ENCODE measurements at regions not wholly inside any gene's neighbourhood (a gene's known extent, or its start where the extent isn't known, plus 50 kb on each side); places are given as distances from the start of the nearest gene placed in this dataset.

DNA sequence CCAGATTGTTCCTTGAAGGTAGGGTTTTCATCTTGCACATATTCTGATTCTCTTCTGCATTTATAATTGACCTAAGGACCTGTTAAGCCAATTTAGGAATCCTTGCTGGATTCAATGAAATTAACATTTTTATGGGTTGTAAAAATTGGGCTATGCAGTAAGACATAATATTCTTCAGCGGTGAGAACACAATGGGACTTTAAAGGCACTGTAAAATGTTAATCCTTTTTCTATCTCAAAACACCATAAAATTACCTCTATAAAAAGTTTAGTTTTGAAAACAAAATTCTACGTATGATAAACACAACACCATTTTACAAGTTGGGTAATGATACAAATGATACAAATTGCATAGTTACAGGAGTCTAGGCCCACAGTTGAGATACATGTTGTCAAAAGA lies 169.2 kb upstream of the DTNA start:
- no peak for DNase-seq (ENCODE audit: unreplicated experiment)
- Mint-ChIP-seq H3K4me1 (ENCODE audit: insufficient read depth, unreplicated experiment) (no peaks in the 10 kb centered on the region), H3K27ac (ENCODE audit: low read depth, unreplicated experiment) (no peak overlapping the region), H3K36me3 (ENCODE audit: insufficient read depth, unreplicated experiment) (no peaks in the 10 kb centered on the region), H3K4me3 (ENCODE audit: unreplicated experiment) (no peak overlapping the region), H3K27me3 (ENCODE audit: insufficient read depth, unreplicated experiment) (no peaks in the 10 kb centered on the region), H3K9me3 (ENCODE audit: unreplicated experiment) (no peaks in the 10 kb centered on the region)
- ChIA-PET POLR2A (no interaction called here), CTCF (interaction anchor here (0.6 kb wide), 1 partner anchor 244 kb away, joined by 3 read pairs; no protein-coding TSS in a partner anchor)
- TF ChIP-seq, protein P1, sequence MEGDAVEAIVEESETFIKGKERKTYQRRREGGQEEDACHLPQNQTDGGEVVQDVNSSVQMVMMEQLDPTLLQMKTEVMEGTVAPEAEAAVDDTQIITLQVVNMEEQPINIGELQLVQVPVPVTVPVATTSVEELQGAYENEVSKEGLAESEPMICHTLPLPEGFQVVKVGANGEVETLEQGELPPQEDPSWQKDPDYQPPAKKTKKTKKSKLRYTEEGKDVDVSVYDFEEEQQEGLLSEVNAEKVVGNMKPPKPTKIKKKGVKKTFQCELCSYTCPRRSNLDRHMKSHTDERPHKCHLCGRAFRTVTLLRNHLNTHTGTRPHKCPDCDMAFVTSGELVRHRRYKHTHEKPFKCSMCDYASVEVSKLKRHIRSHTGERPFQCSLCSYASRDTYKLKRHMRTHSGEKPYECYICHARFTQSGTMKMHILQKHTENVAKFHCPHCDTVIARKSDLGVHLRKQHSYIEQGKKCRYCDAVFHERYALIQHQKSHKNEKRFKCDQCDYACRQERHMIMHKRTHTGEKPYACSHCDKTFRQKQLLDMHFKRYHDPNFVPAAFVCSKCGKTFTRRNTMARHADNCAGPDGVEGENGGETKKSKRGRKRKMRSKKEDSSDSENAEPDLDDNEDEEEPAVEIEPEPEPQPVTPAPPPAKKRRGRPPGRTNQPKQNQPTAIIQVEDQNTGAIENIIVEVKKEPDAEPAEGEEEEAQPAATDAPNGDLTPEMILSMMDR (IDR thresholded peaks at IDR 0.05; ENCODE audit: unreplicated experiment) = no peak
- intact Hi-C loops (cut with micrococcal nuclease) = no loop called here
- no TSS peak for BruUV-seq (replicated peaks)

DNA sequence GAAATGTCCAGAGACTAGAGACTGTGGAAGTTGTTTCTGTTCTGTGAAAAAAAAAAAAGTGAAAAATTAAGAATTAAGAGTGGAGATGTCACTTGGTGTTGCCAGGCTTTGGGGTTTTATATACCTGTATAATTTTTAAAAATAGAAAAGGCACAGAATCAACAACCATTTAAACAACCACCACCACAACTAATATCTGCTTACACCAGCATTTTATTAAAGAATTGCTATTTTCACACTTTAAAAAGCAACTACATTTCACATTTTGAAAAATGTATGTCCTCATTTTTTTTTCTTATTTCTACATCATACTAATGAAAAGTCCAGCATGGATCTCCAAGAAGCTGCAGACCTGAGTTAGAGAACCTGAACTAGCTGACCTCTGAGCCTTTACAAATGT lies 167.5 kb upstream of the DTNA start:
- no peak overlapping the region for H3K27ac Mint-ChIP-seq (ENCODE audit: low read depth, unreplicated experiment)
- intact Hi-C loops (cut with micrococcal nuclease) = no loop called here
- CTCF ChIA-PET = no interaction called here

DNA sequence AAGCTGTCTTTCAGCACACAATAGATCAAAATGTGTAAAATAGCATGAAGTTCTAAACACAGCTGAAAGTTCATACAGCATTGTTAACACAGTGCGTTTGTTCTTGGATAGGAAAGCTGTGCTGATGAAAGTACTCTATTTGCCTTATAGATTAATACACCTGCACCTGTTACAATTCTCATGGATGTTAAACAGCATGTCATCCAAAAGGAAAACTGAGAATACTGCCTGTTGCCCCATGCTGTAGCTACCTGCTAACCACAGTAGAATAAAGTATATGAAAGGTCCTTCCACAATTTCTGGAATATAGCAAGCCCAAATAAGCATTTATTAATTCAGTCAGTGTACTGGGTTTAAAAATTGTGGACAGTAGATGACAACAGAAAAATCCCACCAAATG lies 166.7 kb upstream of the DTNA start:
- no peak overlapping the region for H3K4me3 Mint-ChIP-seq (ENCODE audit: unreplicated experiment)
- POLR2A ChIA-PET = interaction anchor here (0.6 kb wide), 1 partner anchor 1745 kb away, joined by 3 read pairs; no protein-coding TSS in a partner anchor
- no peaks in the 10 kb centered on the region for H3K9me3 Mint-ChIP-seq (ENCODE audit: unreplicated experiment)
- H3K36me3 Mint-ChIP-seq (ENCODE audit: insufficient read depth, unreplicated experiment) = no peaks in the 10 kb centered on the region
- H3K4me1 Mint-ChIP-seq (ENCODE audit: insufficient read depth, unreplicated experiment) = no peaks in the 10 kb centered on the region
- H3K27ac Mint-ChIP-seq (ENCODE audit: low read depth, unreplicated experiment) = no peak overlapping the region
- intact Hi-C loops (cut with micrococcal nuclease) = no loop called here
- no peak for DNase-seq (ENCODE audit: unreplicated experiment)
- no peaks in the 10 kb centered on the region for H3K27me3 Mint-ChIP-seq (ENCODE audit: insufficient read depth, unreplicated experiment)
- CTCF ChIA-PET = no interaction called here
- TF ChIP-seq, protein P1 (IDR thresholded peaks at IDR 0.05; ENCODE audit: unreplicated experiment) = no peak
- no TSS peak for BruUV-seq (replicated peaks)

More for the DNA sequence above, 167.5 kb upstream of the DTNA start:
- Mint-ChIP-seq H3K9me3 (ENCODE audit: unreplicated experiment) (no peaks in the 10 kb centered on the region), H3K27me3 (ENCODE audit: insufficient read depth, unreplicated experiment) (no peaks in the 10 kb centered on the region), H3K4me3 (ENCODE audit: unreplicated experiment) (no peak overlapping the region), H3K4me1 (ENCODE audit: insufficient read depth, unreplicated experiment) (no peaks in the 10 kb centered on the region), H3K36me3 (ENCODE audit: insufficient read depth, unreplicated experiment) (no peaks in the 10 kb centered on the region)
- POLR2A ChIA-PET = interaction anchor here (0.6 kb wide), 1 partner anchor 1745 kb away, joined by 3 read pairs; no protein-coding TSS in a partner anchor
- TF ChIP-seq, protein P1 (IDR thresholded peaks at IDR 0.05; ENCODE audit: unreplicated experiment) = no peak
- BruUV-seq (replicated peaks) = no TSS peak
- DNase-seq (ENCODE audit: unreplicated experiment) = no peak

DNA sequence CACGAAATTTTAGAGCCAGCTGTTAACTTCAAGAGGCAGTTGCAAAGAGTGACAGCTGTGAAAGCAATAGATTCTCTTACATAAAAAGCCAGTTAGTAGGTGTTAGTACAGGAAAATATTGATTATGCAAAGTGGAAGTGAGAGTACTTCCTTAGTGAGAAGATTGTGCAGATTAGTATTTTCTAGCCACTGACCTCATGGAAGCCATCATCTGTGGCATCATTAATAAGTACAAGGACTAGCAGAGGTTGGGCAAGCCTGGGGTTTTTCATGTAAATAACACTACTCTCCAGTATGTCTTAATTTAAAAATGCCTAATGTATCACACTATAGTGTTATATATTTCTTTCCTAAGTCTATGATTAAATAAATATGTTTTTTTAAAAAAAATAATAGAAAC lies 166.2 kb upstream of the DTNA start:
- ChIA-PET POLR2A (no interaction called here), CTCF (no interaction called here)
- Mint-ChIP-seq H3K4me3 (ENCODE audit: unreplicated experiment) (no peak overlapping the region), H3K27me3 (ENCODE audit: insufficient read depth, unreplicated experiment) (no peaks in the 10 kb centered on the region), H3K27ac (ENCODE audit: low read depth, unreplicated experiment) (no peak overlapping the region), H3K36me3 (ENCODE audit: insufficient read depth, unreplicated experiment) (no peaks in the 10 kb centered on the region), H3K4me1 (ENCODE audit: insufficient read depth, unreplicated experiment) (no peaks in the 10 kb centered on the region), H3K9me3 (ENCODE audit: unreplicated experiment) (no peaks in the 10 kb centered on the region)
- TF ChIP-seq, protein P1 (IDR thresholded peaks at IDR 0.05; ENCODE audit: unreplicated experiment) = no peak
- no peak for DNase-seq (ENCODE audit: unreplicated experiment)
- intact Hi-C loops (cut with micrococcal nuclease) = no loop called here
- no TSS peak for BruUV-seq (replicated peaks)
